Activated T-helper 17 cell treated with anti-CD3 and anti-CD28 coated beads, Interleukin-2, amount 50 U/mL, for 72 hours (primary cell): ENCODE measurements at regions not wholly inside any gene's neighbourhood (a gene's known extent, or its start where the extent isn't known, plus 50 kb on each side); places are given as distances from the start of the nearest gene placed in this dataset.
"Not testable (repeated sequence)": the region's sequence is repeated elsewhere in the genome, so short reads cannot be mapped to it uniquely, and the experiment has no call there.

ENCODE experiments used
- ATAC-seq: fragments of 150-1000 bp; cut with Tn5 transposase; replicated peaks from 2 replicates; pipeline ENCODE4 v1.10.0; 2021; ENCODE audit warnings: mild to moderate bottlenecking, moderate library complexity
- H3K27ac Mint-ChIP-seq: one replicate; pipeline ENCODE4 v1.8.0; 2022; ENCODE audit warnings: mixed read lengths
- H3K27me3 Mint-ChIP-seq: one replicate; pipeline ENCODE4 v1.8.0; 2022; ENCODE audit warnings: mixed read lengths
- H3K36me3 Mint-ChIP-seq: one replicate; pipeline ENCODE4 v1.8.0; 2022; ENCODE audit warnings: low read depth, mild to moderate bottlenecking, mixed read lengths
- H3K4me1 Mint-ChIP-seq: one replicate; pipeline ENCODE4 v1.8.0; 2022; ENCODE audit warnings: mixed read lengths
- H3K4me3 Mint-ChIP-seq: one replicate; pipeline ENCODE4 v1.8.0; 2022; ENCODE audit warnings: mild to moderate bottlenecking, mixed read lengths
- H3K9me3 Mint-ChIP-seq: one replicate; pipeline ENCODE4 v1.8.0; 2022; ENCODE audit warnings: mixed read lengths

- peaks cover 7% of the 10 kb centered on the region for H3K9me3 Mint-ChIP-seq
These were observed 616.1 kb upstream of the FAM98A start for GRCh38 chr2:34215174-34215573.

GRCh38 chr2:34210382-34210781, 611.3 kb upstream of the FAM98A start:
- H3K27me3 Mint-ChIP-seq, H3K4me3 Mint-ChIP-seq, H3K36me3 Mint-ChIP-seq, H3K4me1 Mint-ChIP-seq, H3K27ac Mint-ChIP-seq, ATAC-seq: not testable (repeated sequence)
- peaks cover 21% of the 10 kb centered on the region for H3K9me3 Mint-ChIP-seq

More at GRCh38 chr2:34215174-34215573, 616.1 kb upstream of the FAM98A start:
- H3K27ac Mint-ChIP-seq = no peak overlapping the region
- ATAC-seq = no peak
- no peaks in the 10 kb centered on the region for H3K27me3 Mint-ChIP-seq
- H3K4me3 Mint-ChIP-seq = no peak overlapping the region
- H3K4me1 Mint-ChIP-seq = no peaks in the 10 kb centered on the region
- no peaks in the 10 kb centered on the region for H3K36me3 Mint-ChIP-seq

GRCh38 chr2:34204560-34204959, 605.5 kb upstream of the FAM98A start:
- Mint-ChIP-seq H3K36me3 (no peaks in the 10 kb centered on the region), H3K9me3 (peaks cover 17% of the 10 kb centered on the region), H3K27ac (no peak overlapping the region), H3K4me3 (no peak overlapping the region), H3K4me1 (no peaks in the 10 kb centered on the region), H3K27me3 (peaks cover 4% of the 10 kb centered on the region)
- ATAC-seq = no peak

- no peaks in the 10 kb centered on the region for H3K4me1 Mint-ChIP-seq
- H3K27me3 Mint-ChIP-seq = peaks cover 4% of the 10 kb centered on the region
- H3K27ac Mint-ChIP-seq = no peak overlapping the region
- ATAC-seq = no peak
- H3K36me3 Mint-ChIP-seq = no peaks in the 10 kb centered on the region
- H3K9me3 Mint-ChIP-seq = peaks cover 7% of the 10 kb centered on the region
- H3K4me3 Mint-ChIP-seq = no peak overlapping the region
These were observed 602.0 kb upstream of the FAM98A start for GRCh38 chr2:34201099-34201498.

- H3K36me3 Mint-ChIP-seq = no peaks in the 10 kb centered on the region
- H3K4me3 Mint-ChIP-seq = no peak overlapping the region
- peaks cover under 1% of the 10 kb centered on the region for H3K27me3 Mint-ChIP-seq
- no peak overlapping the region for H3K27ac Mint-ChIP-seq
- no peak for ATAC-seq
- H3K4me1 Mint-ChIP-seq = no peaks in the 10 kb centered on the region
- peaks cover 4% of the 10 kb centered on the region for H3K9me3 Mint-ChIP-seq
These were observed 600.9 kb upstream of the FAM98A start for GRCh38 chr2:34199971-34200370.

- H3K4me3 Mint-ChIP-seq = no peak overlapping the region
- no peak for ATAC-seq
- H3K27me3 Mint-ChIP-seq = no peaks in the 10 kb centered on the region
- peaks cover 3% of the 10 kb centered on the region for H3K9me3 Mint-ChIP-seq
- H3K4me1 Mint-ChIP-seq = no peaks in the 10 kb centered on the region
- no peaks in the 10 kb centered on the region for H3K36me3 Mint-ChIP-seq
- no peak overlapping the region for H3K27ac Mint-ChIP-seq
These were observed 594.1 kb upstream of the FAM98A start for GRCh38 chr2:34193164-34193563.

- no peaks in the 10 kb centered on the region for H3K27me3 Mint-ChIP-seq
- H3K36me3 Mint-ChIP-seq = no peaks in the 10 kb centered on the region
- no peak for ATAC-seq
- no peaks in the 10 kb centered on the region for H3K4me1 Mint-ChIP-seq
- H3K9me3 Mint-ChIP-seq = peaks cover 4% of the 10 kb centered on the region
- no peak overlapping the region for H3K27ac Mint-ChIP-seq
- no peak overlapping the region for H3K4me3 Mint-ChIP-seq
These were observed 589.6 kb upstream of the FAM98A start for GRCh38 chr2:34188464-34189303.

- Mint-ChIP-seq H3K4me3 (no peak overlapping the region), H3K9me3 (peaks cover 3% of the 10 kb centered on the region), H3K27ac (no peak overlapping the region), H3K4me1 (no peaks in the 10 kb centered on the region), H3K27me3 (no peaks in the 10 kb centered on the region), H3K36me3 (no peaks in the 10 kb centered on the region)
- no peak for ATAC-seq
These were observed 580.4 kb upstream of the FAM98A start for GRCh38 chr2:34179511-34179910.

GRCh38 chr2:34178482-34178881, 579.4 kb upstream of the FAM98A start:
- Mint-ChIP-seq H3K4me1 (no peaks in the 10 kb centered on the region), H3K27ac (no peak overlapping the region), H3K36me3 (no peaks in the 10 kb centered on the region), H3K27me3 (no peaks in the 10 kb centered on the region), H3K9me3 (peaks cover 3% of the 10 kb centered on the region), H3K4me3 (no peak overlapping the region)
- ATAC-seq = no peak

GRCh38 chr2:34176693-34177092, 577.6 kb upstream of the FAM98A start:
- Mint-ChIP-seq H3K27ac (no peak overlapping the region), H3K4me3 (no peak overlapping the region), H3K36me3 (no peaks in the 10 kb centered on the region), H3K9me3 (peaks cover 3% of the 10 kb centered on the region), H3K4me1 (no peaks in the 10 kb centered on the region), H3K27me3 (no peaks in the 10 kb centered on the region)
- ATAC-seq = no peak

- Mint-ChIP-seq H3K9me3 (peaks cover 3% of the 10 kb centered on the region), H3K4me1 (no peaks in the 10 kb centered on the region), H3K27me3 (no peaks in the 10 kb centered on the region), H3K4me3 (no peak overlapping the region), H3K27ac (no peak overlapping the region), H3K36me3 (no peaks in the 10 kb centered on the region)
- no peak for ATAC-seq
These were observed 575.4 kb upstream of the FAM98A start for GRCh38 chr2:34174506-34174905.

GRCh38 chr2:34162231-34162630, 563.1 kb upstream of the FAM98A start:
- H3K27me3 Mint-ChIP-seq = no peaks in the 10 kb centered on the region
- no peak overlapping the region for H3K4me3 Mint-ChIP-seq
- H3K9me3 Mint-ChIP-seq = no peaks in the 10 kb centered on the region
- no peak overlapping the region for H3K27ac Mint-ChIP-seq
- no peaks in the 10 kb centered on the region for H3K4me1 Mint-ChIP-seq
- H3K36me3 Mint-ChIP-seq = no peaks in the 10 kb centered on the region
- ATAC-seq = peak; percentile 35

GRCh38 chr2:34161549-34161948, 562.5 kb upstream of the FAM98A start:
- H3K36me3 Mint-ChIP-seq = no peaks in the 10 kb centered on the region
- no peaks in the 10 kb centered on the region for H3K4me1 Mint-ChIP-seq
- H3K27me3 Mint-ChIP-seq = no peaks in the 10 kb centered on the region
- H3K9me3 Mint-ChIP-seq = no peaks in the 10 kb centered on the region
- ATAC-seq = no peak
- no peak overlapping the region for H3K27ac Mint-ChIP-seq
- H3K4me3 Mint-ChIP-seq = no peak overlapping the region

- no peak for ATAC-seq
- no peaks in the 10 kb centered on the region for H3K36me3 Mint-ChIP-seq
- no peak overlapping the region for H3K4me3 Mint-ChIP-seq
- H3K4me1 Mint-ChIP-seq = no peaks in the 10 kb centered on the region
- H3K9me3 Mint-ChIP-seq = no peaks in the 10 kb centered on the region
- H3K27me3 Mint-ChIP-seq = no peaks in the 10 kb centered on the region
- no peak overlapping the region for H3K27ac Mint-ChIP-seq
These were observed 560.8 kb upstream of the FAM98A start for GRCh38 chr2:34159901-34160300.

- Mint-ChIP-seq H3K4me3 (no peak overlapping the region), H3K36me3 (no peaks in the 10 kb centered on the region), H3K4me1 (no peaks in the 10 kb centered on the region), H3K9me3 (no peaks in the 10 kb centered on the region), H3K27me3 (no peaks in the 10 kb centered on the region), H3K27ac (no peak overlapping the region)
- no peak for ATAC-seq
These were observed 554.4 kb upstream of the FAM98A start for GRCh38 chr2:34153484-34153883.
